Gastrocnemius medialis (tissue), 4 donors: ENCODE measurements at regions not wholly inside any gene's neighbourhood (a gene's known extent, or its start where the extent isn't known, plus 50 kb on each side); places are given as distances from the start of the nearest gene placed in this dataset.

Experiments
- POLR2A ChIP-seq, 2 donors: fragments of 450-650 bp; IDR thresholded peaks; one replicate each; pipeline ENCODE4 v1.6.1; 2017; ENCODE audit warnings: antibody characterized with exemption in 2 of 2, mild to moderate bottlenecking in 2 of 2, moderate library complexity in 2 of 2
- TF ChIP-seq, protein P1 (sequence below), 5 experiments: fragments of 450-650 bp in 3 of 5; fragments of 200-600 bp in 2 of 5; sonication (generic) in 2 of 5; IDR thresholded peaks in 4 of 5; conservative IDR thresholded peaks in 1 of 5; 1 replicate in 4 of 5; 2 replicates in 1 of 5; pipeline ENCODE4 v1.5.1; 2016 to 2019; ENCODE audit warnings: antibody characterized with exemption in 5 of 5, mild to moderate bottlenecking in 3 of 5, moderate library complexity in 3 of 5

DNA sequence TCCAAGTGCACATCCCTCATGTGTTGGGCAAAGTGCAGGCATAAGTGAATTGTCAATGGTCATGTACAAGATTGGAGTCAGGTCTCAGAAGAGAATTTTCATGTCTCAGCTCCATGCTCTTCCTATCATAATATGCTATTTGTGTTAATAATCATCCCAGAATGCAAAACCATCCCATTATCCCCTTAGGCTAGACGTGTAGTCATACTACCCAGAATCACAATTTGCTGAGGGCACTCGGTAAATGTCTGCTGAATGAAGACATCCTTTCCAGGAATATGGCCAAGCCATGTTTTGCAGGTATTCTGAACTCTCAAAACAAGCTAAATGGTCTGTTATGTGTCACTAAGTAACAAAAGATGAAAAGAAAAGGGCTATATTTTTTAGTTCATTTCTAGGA lies 263.8 kb downstream of the RAD51AP2 start:
- TF ChIP-seq, protein P1, sequence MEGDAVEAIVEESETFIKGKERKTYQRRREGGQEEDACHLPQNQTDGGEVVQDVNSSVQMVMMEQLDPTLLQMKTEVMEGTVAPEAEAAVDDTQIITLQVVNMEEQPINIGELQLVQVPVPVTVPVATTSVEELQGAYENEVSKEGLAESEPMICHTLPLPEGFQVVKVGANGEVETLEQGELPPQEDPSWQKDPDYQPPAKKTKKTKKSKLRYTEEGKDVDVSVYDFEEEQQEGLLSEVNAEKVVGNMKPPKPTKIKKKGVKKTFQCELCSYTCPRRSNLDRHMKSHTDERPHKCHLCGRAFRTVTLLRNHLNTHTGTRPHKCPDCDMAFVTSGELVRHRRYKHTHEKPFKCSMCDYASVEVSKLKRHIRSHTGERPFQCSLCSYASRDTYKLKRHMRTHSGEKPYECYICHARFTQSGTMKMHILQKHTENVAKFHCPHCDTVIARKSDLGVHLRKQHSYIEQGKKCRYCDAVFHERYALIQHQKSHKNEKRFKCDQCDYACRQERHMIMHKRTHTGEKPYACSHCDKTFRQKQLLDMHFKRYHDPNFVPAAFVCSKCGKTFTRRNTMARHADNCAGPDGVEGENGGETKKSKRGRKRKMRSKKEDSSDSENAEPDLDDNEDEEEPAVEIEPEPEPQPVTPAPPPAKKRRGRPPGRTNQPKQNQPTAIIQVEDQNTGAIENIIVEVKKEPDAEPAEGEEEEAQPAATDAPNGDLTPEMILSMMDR (IDR thresholded peaks at IDR 0.05 in 4 of 5, conservative IDR thresholded peaks at IDR 0.05 in 1 of 5), result no peak
- no peak for TF ChIP-seq POLR2A (IDR thresholded peaks at IDR 0.05)
